CD14-positive monocyte (primary cell): ENCODE measurements at regions not wholly inside any gene's neighbourhood (a gene's known extent, or its start where the extent isn't known, plus 50 kb on each side); places are given as distances from the start of the nearest gene placed in this dataset.

Experiments used
- DNase-seq, 3 donors: peaks; one replicate each; pipeline ENCODE4 v3.0.0-alpha.2; 2011 to 2022
- H2AFZ ChIP-seq: 2 replicates; pipeline ENCODE4 v1.6.0; 2012; ENCODE audit warnings: mild to moderate bottlenecking, low read depth, low read length, inconsistent platforms; ENCODE audit not compliant: insufficient read depth, poor library complexity, severe bottlenecking
- H3K27ac ChIP-seq, 2 donors: 1 replicate in 1 of 2; 2 replicates in 1 of 2; pipeline ENCODE4 v1.5.1; 2012 to 2013; ENCODE audit warnings: low read length in 2 of 2, control low read depth in 1 of 2, inconsistent platforms in 1 of 2, low read depth in 1 of 2, mild to moderate bottlenecking in 1 of 2
- H3K27me3 ChIP-seq, 2 donors: one replicate each; pipeline versions ENCODE4 v1.6.0 to v1.6.1; 2011 to 2013; ENCODE audit warnings: low read length in 2 of 2; ENCODE audit not compliant: control insufficient read depth in 2 of 2, insufficient read depth in 2 of 2
- H3K36me3 ChIP-seq, 2 donors: replicated peaks in 1 of 2; 1 replicate in 1 of 2; 2 replicates in 1 of 2; pipeline versions ENCODE4 v1.5.1 to v1.6.1; 2012 to 2013; ENCODE audit warnings: low read length in 2 of 2, control low read depth in 1 of 2, inconsistent platforms in 1 of 2, mild to moderate bottlenecking in 1 of 2; ENCODE audit not compliant: insufficient read depth in 2 of 2, control insufficient read depth in 1 of 2
- H3K4me1 ChIP-seq, 2 donors: 1 replicate in 1 of 2; 2 replicates in 1 of 2; pipeline versions ENCODE4 v1.5.1 to v1.6.1; 2012 to 2013; ENCODE audit warnings: low read length in 2 of 2, control low read depth in 1 of 2, inconsistent platforms in 1 of 2, mild to moderate bottlenecking in 1 of 2, moderate library complexity in 1 of 2; ENCODE audit not compliant: insufficient read depth in 2 of 2, control insufficient read depth in 1 of 2
- H3K4me2 ChIP-seq: replicated peaks from 2 replicates; pipeline ENCODE3; 2012; ENCODE audit warnings: low read length, moderate library complexity, mild to moderate bottlenecking; ENCODE audit not compliant: poor library complexity, severe bottlenecking; ENCODE audit errors: extremely low read depth
- H3K4me3 ChIP-seq, 3 experiments: fragments of 200-600 bp in 1 of 3; sonication (generic) in 1 of 3; replicated peaks in 1 of 3; 1 replicate in 2 of 3; 2 replicates in 1 of 3; pipeline ENCODE4 v1.5.1; 2011 to 2013; ENCODE audit warnings: low read length in 3 of 3, mild to moderate bottlenecking in 3 of 3, control low read depth in 2 of 3, low read depth in 2 of 3, inconsistent platforms in 1 of 3, moderate library complexity in 1 of 3
- H3K79me2 ChIP-seq: 2 replicates; pipeline ENCODE4 v1.6.0; 2012; ENCODE audit warnings: mild to moderate bottlenecking, control low read depth, inconsistent platforms, low read length, moderate library complexity; ENCODE audit not compliant: insufficient read depth
- H3K9ac ChIP-seq: 2 replicates; pipeline ENCODE4 v1.6.0; 2017; ENCODE audit warnings: low read length, mild to moderate bottlenecking; ENCODE audit not compliant: insufficient read depth, poor library complexity, severe bottlenecking
- H3K9me3 ChIP-seq, 2 donors: replicated peaks in 1 of 2; 1 replicate in 1 of 2; 2 replicates in 1 of 2; pipeline versions ENCODE4 v1.5.1 to v1.6.1; 2012 to 2013; ENCODE audit warnings: low read length in 2 of 2, control low read depth in 1 of 2; ENCODE audit not compliant: control insufficient read depth in 1 of 2, insufficient read depth in 1 of 2
- H4K20me1 ChIP-seq: 2 replicates; pipeline ENCODE4 v1.6.0; 2012; ENCODE audit warnings: mild to moderate bottlenecking, low read length, control low read depth, moderate library complexity; ENCODE audit not compliant: insufficient read depth
- H3K27ac Mint-ChIP-seq, 7 donors: one replicate each; pipeline ENCODE4 v1.8.0; 2020; ENCODE audit warnings: mild to moderate bottlenecking in 7 of 7, mixed read lengths in 7 of 7, moderate library complexity in 6 of 7, inconsistent platforms in 2 of 7
- H3K27me3 Mint-ChIP-seq, 3 donors: one replicate each; pipeline ENCODE4 v1.8.0; 2021 to 2022; ENCODE audit warnings: low read depth in 3 of 3, mild to moderate bottlenecking in 3 of 3, mixed read lengths in 3 of 3, moderate library complexity in 3 of 3, inconsistent platforms in 1 of 3
- H3K36me3 Mint-ChIP-seq, 2 donors: one replicate each; pipeline ENCODE4 v1.8.0; 2020; ENCODE audit warnings: mixed read lengths in 2 of 2, inconsistent platforms in 1 of 2, mild to moderate bottlenecking in 1 of 2
- H3K4me1 Mint-ChIP-seq: one replicate; pipeline ENCODE4 v1.8.0; 2020; ENCODE audit warnings: mild to moderate bottlenecking, mixed read lengths
- H3K4me3 Mint-ChIP-seq, 2 donors: one replicate each; pipeline ENCODE4 v1.8.0; 2020; ENCODE audit warnings: mild to moderate bottlenecking in 2 of 2, mixed read lengths in 2 of 2, moderate library complexity in 1 of 2
- H3K9me3 Mint-ChIP-seq, 7 donors: one replicate each; pipeline ENCODE4 v1.8.0; 2020 to 2022; ENCODE audit warnings: mixed read lengths in 7 of 7, mild to moderate bottlenecking in 6 of 7, moderate library complexity in 6 of 7, inconsistent platforms in 2 of 7
- CTCF ChIP-seq: fragments of 200-600 bp; IDR thresholded peaks from one replicate; pipeline ENCODE4 v1.8.0; 2022; ENCODE audit warnings: antibody characterized with exemption, mild to moderate bottlenecking
- WGBS: methylation state at CpG from one replicate; pipeline ENCODE4 v1.1.5; 2013; ENCODE audit warnings: missing lambda C conversion rate; ENCODE audit not compliant: insufficient coverage; 5-methylcytosine and 5-hydroxymethylcytosine counted together
- intact Hi-C, 2 donors: fragments of 100-400 bp; cut with micrococcal nuclease; formaldehyde crosslinking; loops; one replicate each; pipeline versions ENCODE4 v1.15.0 to v1.15.1; 2023

GRCh38 chr4:67158666-67159065 is 386.6 kb downstream of the CENPC start:
- no peaks in the 10 kb centered on the region for H3K4me1 ChIP-seq
- Mint-ChIP-seq H3K9me3 (peaks cover 0 to 3% (median 0%) of the 10 kb centered on the region in 7 donors), H3K27me3 (no peaks in the 10 kb centered on the region), H3K4me3 (no peak overlapping the region), H3K36me3 (no peaks in the 10 kb centered on the region), H3K4me1 (no peaks in the 10 kb centered on the region), H3K27ac (no peak overlapping the region)
- no peaks in the 10 kb centered on the region for H3K27me3 ChIP-seq
- no peak overlapping the region for H3K9ac ChIP-seq
- H3K4me3 ChIP-seq: no peak overlapping the region
- no peak overlapping the region for H3K4me2 ChIP-seq
- no peak for DNase-seq
- H3K9me3 ChIP-seq: no peaks in the 10 kb centered on the region
- TF ChIP-seq CTCF: no peak
- intact Hi-C loops: no loop called here
- no peak overlapping the region for H3K27ac ChIP-seq
- WGBS: no CpG with 5 or more reads among the region's 1 CpG
- no peaks in the 10 kb centered on the region for H4K20me1 ChIP-seq
- no peak overlapping the region for H2AFZ ChIP-seq
- H3K79me2 ChIP-seq: no peaks in the 10 kb centered on the region
- H3K36me3 ChIP-seq: no peaks in the 10 kb centered on the region

- no peak overlapping the region for H3K27ac Mint-ChIP-seq
- no peaks in the 10 kb centered on the region for H3K27me3 Mint-ChIP-seq
- Histone ChIP-seq H4K20me1 (no peaks in the 10 kb centered on the region), H3K4me3 (no peak overlapping the region), H2AFZ (no peak overlapping the region), H3K36me3 (no peaks in the 10 kb centered on the region), H3K9ac (no peak overlapping the region), H3K27me3 (no peaks in the 10 kb centered on the region), H3K27ac (no peak overlapping the region), H3K4me2 (no peak overlapping the region), H3K9me3 (no peaks in the 10 kb centered on the region), H3K4me1 (no peaks in the 10 kb centered on the region), H3K79me2 (no peaks in the 10 kb centered on the region)
- H3K9me3 Mint-ChIP-seq: peaks cover 0 to 8% (median 0%) of the 10 kb centered on the region in 7 donors
- no peak for TF ChIP-seq CTCF
- DNase-seq: no peak
- intact Hi-C loops: no loop called here
- no peaks in the 10 kb centered on the region for H3K36me3 Mint-ChIP-seq
- H3K4me1 Mint-ChIP-seq: no peaks in the 10 kb centered on the region
- 80% methylated on average over 1 of the region's 3 CpGs for WGBS
- H3K4me3 Mint-ChIP-seq: no peak overlapping the region
Observed at GRCh38 chr4:67152976-67153375, 392.3 kb downstream of the CENPC start.
